NCI-H345 (cell line): ENCODE measurements at regions not wholly inside any gene's neighbourhood (a gene's known extent, or its start where the extent isn't known, plus 50 kb on each side); places are given as distances from the start of the nearest gene placed in this dataset.
"Not testable (repeated sequence)": the region's sequence is repeated elsewhere in the genome, so short reads cannot be mapped to it uniquely, and the experiment has no call there.

Experiments
- DNase-seq: peaks from one replicate; lab custom pipeline; 2025; lab: John Stamatoyannopoulos, UW

GRCh38 chr14:53395267-53395666 lies 242.1 kb upstream of the DDHD1 start:
- not testable (repeated sequence) for DNase-seq

GRCh38 chr14:53391631-53392285 lies 238.6 kb upstream of the DDHD1 start:
- DNase-seq, result no peak

- no peak for DNase-seq
Measured at GRCh38 chr14:53391156-53391555, 238.0 kb upstream of the DDHD1 start.

- DNase-seq, result no peak
Measured at GRCh38 chr14:53390008-53390407, 236.9 kb upstream of the DDHD1 start.

GRCh38 chr14:53389202-53389601 lies 236.1 kb upstream of the DDHD1 start:
- DNase-seq, result no peak

GRCh38 chr14:53386362-53386761 lies 233.2 kb upstream of the DDHD1 start:
- DNase-seq, result no peak

- no peak for DNase-seq
Measured at GRCh38 chr14:53384536-53384935, 231.4 kb upstream of the DDHD1 start.

GRCh38 chr14:53384073-53384472 lies 230.9 kb upstream of the DDHD1 start:
- DNase-seq, result no peak

GRCh38 chr14:53381895-53382294 lies 228.8 kb upstream of the DDHD1 start:
- DNase-seq, result no peak

- no peak for DNase-seq
Measured at GRCh38 chr14:53380867-53381225, 227.7 kb upstream of the DDHD1 start.

- no peak for DNase-seq
Measured at GRCh38 chr14:53380052-53380866, 227.1 kb upstream of the DDHD1 start.

- no peak for DNase-seq
Measured at GRCh38 chr14:53378142-53378541, 225.0 kb upstream of the DDHD1 start.

- no peak for DNase-seq
Measured at GRCh38 chr14:53376064-53376463, 222.9 kb upstream of the DDHD1 start.

GRCh38 chr14:53375599-53375998 lies 222.5 kb upstream of the DDHD1 start:
- no peak for DNase-seq

- DNase-seq, result no peak
Measured at GRCh38 chr14:53368711-53369201, 215.6 kb upstream of the DDHD1 start.

- DNase-seq, result no peak
Measured at GRCh38 chr14:53368066-53368465, 214.9 kb upstream of the DDHD1 start.

- DNase-seq, result no peak
Measured at GRCh38 chr14:53367644-53368026, 214.5 kb upstream of the DDHD1 start.

- no peak for DNase-seq
Measured at GRCh38 chr14:53365486-53366130, 212.5 kb upstream of the DDHD1 start.

- not testable (repeated sequence) for DNase-seq
Measured at GRCh38 chr14:53362916-53363315, 209.8 kb upstream of the DDHD1 start.

GRCh38 chr14:53360829-53361228 lies 207.7 kb upstream of the DDHD1 start:
- DNase-seq, result no peak

GRCh38 chr14:53358166-53358565 lies 205.0 kb upstream of the DDHD1 start:
- no peak for DNase-seq

GRCh38 chr14:53356361-53357150 lies 203.4 kb upstream of the DDHD1 start:
- DNase-seq, result no peak
